Fibroblast of skin of left quadriceps (primary cell): ENCODE measurements at regions not wholly inside any gene's neighbourhood (a gene's known extent, or its start where the extent isn't known, plus 50 kb on each side); places are given as distances from the start of the nearest gene placed in this dataset.
"Not testable (repeated sequence)": the region's sequence is repeated elsewhere in the genome, so short reads cannot be mapped to it uniquely, and the experiment has no call there.

ENCODE experiments used
- DNase-seq, 2 experiments: peaks; one replicate each; pipeline ENCODE4 v3.0.0-alpha.2; 2013; ENCODE audit warnings: low read depth in 2 of 2

DNA sequence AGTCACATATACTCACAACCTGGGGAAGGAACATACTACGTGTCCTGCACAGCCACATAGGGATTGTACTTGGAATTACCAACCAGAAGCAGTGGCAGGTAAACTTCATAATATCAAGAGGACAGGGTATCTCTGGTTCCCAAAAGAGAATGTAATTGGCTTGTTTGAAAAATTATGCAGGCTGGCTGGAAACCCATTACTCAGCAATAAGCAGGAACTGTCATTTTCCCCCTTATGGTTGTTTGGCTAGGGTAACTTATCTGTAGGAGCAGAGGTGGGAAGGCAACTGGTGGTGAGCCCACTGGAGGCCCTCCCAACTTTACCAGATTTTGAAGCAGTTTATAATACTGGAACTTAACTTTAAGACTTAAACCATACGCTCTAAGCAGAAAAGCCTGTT lies 924.1 kb downstream of the LRRIQ3 start:
- DNase-seq = no peak

DNA sequence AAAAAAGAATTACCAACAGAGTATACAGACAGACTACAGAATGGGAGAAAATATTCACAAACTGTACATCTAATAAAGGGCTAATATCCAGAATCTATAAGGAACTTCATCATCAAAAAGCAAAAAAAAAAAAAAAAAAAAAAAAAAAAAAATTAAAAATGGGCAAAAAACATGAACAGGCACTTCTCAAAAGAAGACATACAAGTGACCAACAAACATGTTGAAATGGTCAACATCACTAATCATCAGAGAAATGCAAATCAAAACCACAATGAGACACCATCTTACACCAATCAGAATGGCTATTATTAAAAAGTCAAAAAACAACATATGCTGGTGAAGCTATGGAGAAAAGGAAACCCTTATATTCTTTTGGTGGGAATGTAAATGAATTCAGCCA lies 952.8 kb downstream of the LRRIQ3 start:
- DNase-seq = not testable (repeated sequence)

DNA sequence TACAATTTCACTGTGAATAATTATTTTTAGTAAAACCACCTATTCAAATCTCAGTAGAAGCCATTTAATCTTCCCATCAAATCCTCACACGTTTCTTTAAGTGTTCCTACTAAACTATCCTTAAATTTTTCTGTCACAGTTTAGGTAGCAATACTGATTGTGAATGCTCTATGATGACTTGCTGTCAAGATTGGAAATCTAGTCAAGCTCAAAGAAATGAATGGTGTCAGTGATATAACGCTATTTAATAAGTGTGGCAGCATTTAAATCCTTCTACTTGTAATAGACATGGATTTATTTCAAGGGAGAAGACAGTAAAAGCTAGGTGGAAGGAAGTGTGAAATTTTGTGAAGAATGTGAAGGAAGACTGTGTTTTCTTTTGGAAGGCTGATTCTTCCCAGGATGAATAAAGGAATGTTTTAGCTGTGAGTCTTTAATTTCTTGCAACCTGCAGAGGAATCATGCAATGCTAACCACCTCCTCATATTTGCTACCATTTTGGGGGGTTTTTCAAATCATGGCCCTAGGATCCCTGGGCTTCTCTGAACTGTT lies 936.7 kb upstream of the NEGR1 start:
- no peak for DNase-seq

DNA sequence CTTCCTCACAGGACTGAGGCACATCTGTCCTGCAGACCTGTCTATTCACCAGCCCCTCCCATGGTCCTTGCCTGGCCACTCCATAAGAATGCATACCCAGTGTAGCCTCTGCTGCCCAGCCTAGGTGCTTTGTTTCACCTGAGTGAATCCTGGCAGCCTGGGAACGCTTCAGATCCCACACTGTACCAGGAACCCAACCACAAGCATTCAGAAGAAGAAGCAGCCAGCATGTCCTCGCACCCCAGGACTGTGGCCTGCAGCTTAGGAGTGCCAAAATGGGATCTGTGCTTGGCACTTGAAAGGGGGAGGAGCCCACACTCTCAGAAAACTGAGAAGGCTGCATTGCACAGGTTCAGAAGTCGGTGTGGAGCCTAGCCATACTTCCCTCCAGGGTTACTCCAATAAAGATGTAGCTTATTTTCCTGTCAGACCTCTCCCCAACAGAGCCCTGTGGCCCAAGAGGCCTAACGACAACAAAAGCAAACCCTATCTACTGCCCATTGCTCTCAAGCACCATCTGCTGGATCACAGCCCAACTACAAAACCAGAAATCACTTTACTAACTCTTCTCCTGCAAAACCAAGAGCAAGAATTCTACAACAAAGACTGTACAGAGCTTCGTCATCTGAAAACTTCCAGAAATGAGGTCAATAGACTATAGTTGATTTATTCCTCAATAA lies 923.1 kb upstream of the NEGR1 start:
- DNase-seq = no peak

- no peak for DNase-seq
These were observed 915.6 kb upstream of the NEGR1 start for GRCh38 chr1:73197972-73198371.

GRCh38 chr1:73194965-73195364 lies 912.6 kb upstream of the NEGR1 start:
- DNase-seq = no peak

GRCh38 chr1:73183581-73183980 lies 901.2 kb upstream of the NEGR1 start:
- DNase-seq = not testable (repeated sequence)

DNA sequence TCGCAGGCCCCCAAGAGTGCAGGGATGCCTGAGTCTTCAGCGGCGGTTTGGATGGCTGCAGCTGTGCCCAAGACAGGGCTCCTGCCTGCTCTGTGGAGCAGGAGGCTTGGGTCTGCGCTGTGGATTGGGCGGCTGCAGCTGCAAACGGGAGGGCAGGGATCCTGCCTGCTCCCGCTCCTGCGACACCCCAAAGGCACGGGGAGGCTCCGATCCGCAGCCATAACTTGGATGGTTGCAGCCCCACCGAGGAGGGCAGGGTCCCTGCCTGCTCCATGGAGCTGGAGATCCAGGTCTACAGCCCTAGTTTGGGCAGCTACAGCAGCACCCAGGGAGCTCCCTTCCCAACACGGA lies 898.8 kb upstream of the NEGR1 start:
- DNase-seq = no peak

GRCh38 chr1:73180397-73181189 lies 898.3 kb upstream of the NEGR1 start:
- no peak for DNase-seq

- DNase-seq = no peak
These were observed 894.6 kb upstream of the NEGR1 start for GRCh38 chr1:73176902-73177301.

DNA sequence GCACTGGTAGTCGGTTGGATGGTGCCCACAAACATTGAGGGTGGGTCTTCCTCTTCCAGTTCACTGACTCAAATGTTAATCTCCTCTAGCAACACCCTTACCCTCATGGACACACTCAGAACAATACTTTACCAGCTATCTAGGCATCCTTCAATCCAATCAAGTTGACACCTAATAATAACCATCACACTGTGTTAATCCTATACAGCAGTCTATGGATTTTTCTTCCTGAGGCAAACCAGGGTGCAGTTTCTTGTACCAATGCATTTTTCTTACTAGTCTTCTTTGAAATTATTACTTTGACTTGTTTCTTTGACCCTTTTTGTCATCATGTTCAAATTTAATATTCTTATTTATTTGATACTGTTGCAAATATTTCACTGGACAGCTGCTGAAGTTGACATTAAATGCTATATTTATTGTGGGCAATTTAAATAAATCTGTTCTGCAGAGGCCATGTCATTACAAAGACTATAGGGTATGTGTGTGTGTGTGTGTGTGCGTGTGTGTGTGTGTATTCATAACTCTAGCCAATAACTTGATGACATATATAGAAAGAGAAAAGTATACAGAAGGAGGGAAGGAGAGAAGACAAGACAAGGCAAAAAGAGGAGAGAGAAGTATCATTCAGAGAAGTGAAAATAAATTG lies 884.8 kb upstream of the NEGR1 start:
- no peak for DNase-seq

DNA sequence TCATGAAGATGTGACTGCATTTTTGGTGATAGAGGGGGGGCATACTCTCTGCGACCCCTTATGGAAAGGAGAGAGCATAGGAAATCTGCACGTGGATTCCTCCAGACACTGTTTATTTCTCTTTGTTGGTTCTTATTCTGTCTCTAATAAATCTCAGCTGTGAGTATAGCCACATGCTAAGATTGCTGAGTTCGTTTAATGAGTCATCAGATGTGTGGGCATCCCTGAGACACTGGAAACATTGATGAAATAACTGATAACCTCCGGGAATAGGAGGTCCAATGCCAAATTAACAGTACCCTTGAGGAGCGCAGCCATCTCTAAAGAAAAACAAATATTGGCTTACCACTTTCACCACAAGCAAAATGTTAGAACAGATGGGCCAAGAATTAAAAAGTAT lies 880.2 kb upstream of the NEGR1 start:
- DNase-seq = peak in 1 of 2 experiments; percentile 0

DNA sequence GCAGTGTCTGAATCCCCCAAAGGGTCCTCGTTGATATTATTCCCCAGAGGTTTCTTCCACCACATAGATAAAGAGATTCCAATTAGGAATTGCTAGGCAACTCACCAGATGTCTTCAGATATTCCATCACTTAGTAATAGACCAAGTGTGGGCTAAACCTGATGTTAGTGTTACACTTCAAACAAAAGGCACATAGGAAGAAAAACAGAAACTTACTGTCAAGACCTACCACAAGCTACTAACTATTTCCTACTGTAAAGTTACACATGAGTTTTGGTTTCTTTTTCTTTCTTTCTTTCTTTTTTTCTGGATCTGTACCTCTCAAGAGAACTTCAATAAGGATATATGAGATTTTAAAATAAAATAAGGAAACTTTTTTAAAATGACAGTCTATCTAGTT lies 879.1 kb upstream of the NEGR1 start:
- no peak for DNase-seq

- no peak for DNase-seq
These were observed 878.4 kb upstream of the NEGR1 start for GRCh38 chr1:73160759-73161158.

- no peak for DNase-seq
These were observed 862.0 kb upstream of the NEGR1 start for GRCh38 chr1:73144311-73144710.

GRCh38 chr1:73136975-73137374 lies 854.6 kb upstream of the NEGR1 start:
- no peak for DNase-seq

GRCh38 chr1:73106931-73107330 lies 824.6 kb upstream of the NEGR1 start:
- DNase-seq = no peak

- DNase-seq = no peak
These were observed 823.4 kb upstream of the NEGR1 start for GRCh38 chr1:73105755-73106154.

DNA sequence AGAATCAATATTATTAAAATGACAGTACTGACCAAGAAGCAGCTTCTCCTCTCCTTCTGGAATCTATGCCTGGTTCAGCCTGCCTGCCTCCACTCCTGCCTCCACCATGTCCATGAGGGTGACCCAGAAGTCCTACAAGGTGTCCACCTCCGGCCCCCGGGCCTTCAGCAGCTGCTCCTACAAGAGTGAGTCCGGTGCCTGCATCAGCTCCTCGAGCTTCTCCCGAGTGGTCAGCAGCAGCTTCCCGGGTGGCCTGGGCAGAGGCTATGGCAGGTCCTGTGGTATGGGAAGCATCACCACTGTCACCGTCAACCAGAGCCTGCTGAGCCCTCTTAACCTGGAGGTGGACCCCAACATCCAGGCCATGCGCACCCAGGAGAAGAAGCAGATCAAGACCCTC lies 822.4 kb upstream of the NEGR1 start:
- no peak for DNase-seq

GRCh38 chr1:73100216-73100615 lies 817.9 kb upstream of the NEGR1 start:
- no peak for DNase-seq

DNA sequence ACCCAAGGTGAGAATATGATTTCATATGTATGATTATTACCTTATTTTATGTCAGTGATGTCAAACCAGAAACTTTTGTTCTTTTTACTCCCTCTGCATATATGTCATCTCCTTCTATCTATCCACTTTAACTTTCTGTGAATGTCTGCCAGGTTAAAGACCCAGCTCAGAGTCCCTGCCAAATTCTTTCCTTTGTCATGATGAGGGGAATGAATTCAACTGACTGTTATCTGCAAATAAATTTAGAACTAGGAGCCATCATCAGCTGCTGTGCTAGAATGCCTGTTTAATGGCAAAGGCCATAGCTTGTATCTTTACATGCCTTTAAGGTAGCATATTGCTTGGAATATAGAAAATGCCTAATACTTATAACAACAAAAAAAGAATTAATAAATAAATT lies 815.6 kb upstream of the NEGR1 start:
- no peak for DNase-seq

GRCh38 chr1:73096841-73097240 lies 814.5 kb upstream of the NEGR1 start:
- no peak for DNase-seq

GRCh38 chr1:73092383-73092782 lies 810.0 kb upstream of the NEGR1 start:
- DNase-seq = no peak
